HG02678 (cell line): ENCODE measurements at regions not wholly inside any gene's neighbourhood (a gene's known extent, or its start where the extent isn't known, plus 50 kb on each side); places are given as distances from the start of the nearest gene placed in this dataset.
"Not testable (repeated sequence)": the region's sequence is repeated elsewhere in the genome, so short reads cannot be mapped to it uniquely, and the experiment has no call there.

Source experiments
- ATAC-seq: cut with Tn5 transposase; IDR thresholded peaks from one replicate; pipeline ENCODE4 v1.9.1; 2021; ENCODE audit warnings: mild to moderate bottlenecking, moderate library complexity; ENCODE audit not compliant: unreplicated experiment

DNA sequence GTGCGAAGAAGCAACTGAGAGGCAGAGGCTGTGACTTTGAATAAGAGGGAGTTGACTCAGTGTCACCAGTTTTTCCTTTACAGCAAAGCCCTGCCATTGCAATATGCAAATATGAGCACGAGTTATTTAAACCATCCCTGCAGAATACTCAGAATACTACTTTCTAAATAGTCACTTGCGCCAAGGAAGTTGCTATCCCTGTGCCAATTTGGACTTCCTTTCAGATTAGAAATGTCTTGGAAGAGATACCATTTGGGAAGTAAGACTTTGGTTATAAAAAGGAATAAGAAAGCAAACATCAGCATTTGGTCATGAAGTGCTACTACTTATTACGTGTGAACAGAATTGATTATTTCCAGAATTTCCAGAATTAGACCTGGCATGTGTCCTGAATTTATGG lies 151.8 kb upstream of the MYT1L start:
- ATAC-seq, result no peak

DNA sequence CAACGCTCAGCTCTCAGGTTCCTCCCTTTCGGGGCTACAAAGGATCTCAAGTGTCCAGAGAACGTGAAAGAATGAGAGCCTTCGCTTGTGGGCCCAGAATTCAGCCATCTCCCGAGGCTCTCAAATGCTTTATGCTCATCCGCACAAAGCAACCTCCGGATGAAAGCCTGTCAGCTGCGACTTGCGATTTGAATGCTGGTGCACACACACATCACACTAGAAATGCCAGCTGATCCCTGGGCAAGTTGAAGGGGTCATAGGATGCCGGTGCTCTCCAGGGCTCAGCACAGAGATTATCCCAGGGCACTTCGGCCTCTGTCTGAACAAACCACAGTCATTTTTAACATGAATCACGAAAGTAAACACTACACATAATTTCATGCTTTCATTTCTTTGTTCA lies 141.8 kb upstream of the MYT1L start:
- ATAC-seq, result no peak

DNA sequence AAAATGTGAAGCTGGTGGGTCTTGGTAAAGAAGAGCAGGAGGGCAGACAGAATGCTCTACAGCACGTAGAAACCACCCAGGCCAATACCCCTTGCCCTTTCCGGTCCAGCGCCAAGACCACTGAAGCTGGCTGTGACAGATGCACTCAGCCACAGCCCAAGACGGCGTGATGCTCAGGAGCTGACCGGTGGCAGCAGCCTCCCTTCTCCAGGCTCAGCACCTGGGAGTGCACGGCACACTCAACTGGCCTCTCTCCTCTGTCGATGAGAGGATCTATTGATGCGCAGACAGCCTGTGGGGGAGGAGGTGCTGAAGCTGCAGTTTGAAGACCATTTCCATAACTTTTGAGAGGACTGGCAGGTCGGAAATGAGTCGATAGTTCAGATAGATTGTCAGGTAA lies 141.0 kb upstream of the MYT1L start:
- no peak for ATAC-seq

DNA sequence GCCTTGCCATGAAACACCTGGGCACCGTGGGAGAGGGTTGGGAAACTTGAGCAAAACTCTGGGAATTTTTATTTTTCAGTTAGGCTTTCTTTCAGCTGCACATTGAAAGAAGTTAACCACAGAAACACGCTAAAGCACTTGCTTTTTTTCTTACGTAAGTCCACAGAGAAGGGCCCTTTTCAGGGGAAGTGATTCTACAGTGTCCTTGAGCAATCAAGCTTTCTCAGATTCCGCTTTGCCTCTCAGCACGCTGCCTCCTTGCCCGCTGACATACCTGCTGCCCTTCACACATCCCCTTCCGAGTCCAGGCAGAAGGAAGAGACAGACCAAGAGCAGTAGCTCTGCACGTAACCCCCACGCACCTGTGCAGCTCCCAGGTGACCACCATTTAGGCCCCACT lies 135.5 kb upstream of the MYT1L start:
- ATAC-seq, result no peak

DNA sequence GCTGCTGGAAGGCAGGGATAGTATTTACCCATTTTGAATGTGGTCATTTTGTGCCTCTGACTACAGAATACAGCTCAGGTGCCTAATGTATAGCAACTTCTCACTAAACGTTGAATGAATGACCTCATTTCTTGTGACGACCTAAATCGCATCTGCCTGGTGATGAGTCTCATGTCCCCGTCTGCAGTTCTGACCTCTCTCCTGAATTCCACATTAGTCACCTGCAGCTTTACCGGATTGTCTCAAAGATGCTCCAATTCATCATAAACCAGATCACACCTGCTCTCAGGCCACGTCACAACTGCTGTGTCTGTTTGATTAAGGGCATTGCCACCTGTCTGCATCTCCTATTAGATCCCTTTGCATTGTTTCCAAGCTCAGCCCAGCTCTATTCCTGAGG lies 133.6 kb upstream of the MYT1L start:
- ATAC-seq, result no peak

DNA sequence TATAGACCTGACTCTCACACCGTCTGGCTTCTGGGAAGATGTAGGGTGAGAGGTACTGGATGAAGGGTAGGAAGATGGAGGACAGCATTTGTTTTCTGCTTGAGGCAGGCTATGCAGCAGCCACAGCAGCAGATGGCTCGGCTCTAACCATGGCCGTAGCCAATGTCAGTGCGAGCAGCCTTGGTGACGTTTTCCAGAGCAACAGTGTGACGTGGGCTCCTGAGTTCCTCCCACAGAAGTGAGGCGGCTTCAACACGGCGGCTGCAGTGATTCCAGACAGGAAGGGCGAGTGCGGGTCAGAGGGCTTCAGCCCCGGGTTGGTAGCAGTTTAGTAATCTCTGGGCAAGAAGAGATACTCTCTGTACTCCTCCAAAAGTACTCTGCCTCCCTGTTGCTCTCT lies 133.0 kb upstream of the MYT1L start:
- no peak for ATAC-seq

DNA sequence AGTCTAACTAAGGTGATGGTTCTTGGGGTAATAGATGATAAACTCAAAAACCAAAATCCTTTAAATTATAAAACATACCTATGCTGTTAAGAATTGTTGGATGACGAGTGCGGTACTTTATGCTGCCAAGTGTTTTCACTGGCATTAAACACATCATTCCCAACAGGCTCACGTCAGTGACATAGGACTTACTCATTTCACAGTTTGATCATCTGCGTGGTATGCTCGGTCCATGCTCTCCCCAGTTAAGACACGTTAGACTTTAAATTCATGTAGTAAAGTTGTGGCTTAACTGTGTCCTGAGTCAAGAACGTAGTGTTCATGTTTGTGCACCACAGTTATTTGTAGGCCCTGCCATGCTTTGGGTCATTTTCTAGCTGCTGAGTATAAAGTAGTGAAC lies 125.6 kb upstream of the MYT1L start:
- ATAC-seq, result no peak

DNA sequence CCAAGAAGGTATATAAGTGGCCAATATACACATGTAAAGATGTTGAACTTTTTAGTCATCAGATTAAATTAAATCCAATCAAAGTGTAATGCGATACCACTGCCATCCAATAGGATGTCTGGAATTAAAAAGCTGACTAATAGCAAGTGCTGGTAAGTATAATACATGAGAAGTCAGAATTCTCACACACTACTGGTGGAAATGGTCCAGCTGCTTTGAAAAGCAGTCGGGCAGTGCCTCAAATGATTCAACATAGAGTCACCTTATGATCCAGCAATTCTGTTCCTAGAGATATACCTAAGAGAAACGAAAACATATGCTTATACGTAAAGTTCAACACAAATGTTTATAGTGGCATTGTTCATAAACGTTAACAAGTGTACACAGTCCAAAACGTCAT lies 124.1 kb upstream of the MYT1L start:
- no peak for ATAC-seq

DNA sequence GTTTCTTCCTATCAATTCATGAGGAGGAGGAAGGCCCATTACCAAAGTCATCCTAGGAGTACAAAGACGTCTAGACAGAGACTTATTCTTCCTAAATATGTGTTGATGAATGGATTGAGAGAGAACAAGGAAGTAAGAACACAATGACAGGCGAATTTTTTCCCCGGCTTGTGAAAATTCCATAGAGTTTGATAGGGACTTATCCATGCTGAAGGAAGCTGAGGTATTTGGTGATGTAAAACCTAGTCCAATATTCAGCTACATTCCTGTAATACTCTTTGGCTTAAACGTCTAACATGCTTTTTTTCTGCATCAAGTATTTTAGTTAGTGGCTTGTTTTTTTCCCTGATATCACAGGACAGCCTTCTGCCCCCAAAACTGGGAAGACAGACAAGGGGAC lies 121.9 kb upstream of the MYT1L start:
- no peak for ATAC-seq

DNA sequence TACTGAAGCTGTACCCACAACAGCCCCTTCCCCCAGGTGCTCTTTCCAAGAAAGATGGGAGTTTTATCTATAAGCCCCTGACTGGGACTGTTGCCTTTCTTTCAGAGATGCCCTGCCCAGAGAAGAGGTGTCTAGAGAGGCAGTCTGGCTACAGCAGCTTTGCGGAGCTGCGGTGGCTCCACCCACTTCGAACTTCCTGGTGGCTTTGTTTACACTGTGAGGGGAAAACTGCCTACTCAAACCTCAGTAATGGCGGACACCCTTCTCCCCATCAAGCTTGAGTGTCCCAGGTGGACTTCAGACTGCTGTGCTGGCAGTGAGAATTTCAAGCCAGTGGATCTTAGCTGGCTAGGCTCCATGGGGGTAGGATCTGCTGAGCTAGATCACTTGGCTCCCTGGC lies 120.2 kb upstream of the MYT1L start:
- ATAC-seq, result not testable (repeated sequence)

DNA sequence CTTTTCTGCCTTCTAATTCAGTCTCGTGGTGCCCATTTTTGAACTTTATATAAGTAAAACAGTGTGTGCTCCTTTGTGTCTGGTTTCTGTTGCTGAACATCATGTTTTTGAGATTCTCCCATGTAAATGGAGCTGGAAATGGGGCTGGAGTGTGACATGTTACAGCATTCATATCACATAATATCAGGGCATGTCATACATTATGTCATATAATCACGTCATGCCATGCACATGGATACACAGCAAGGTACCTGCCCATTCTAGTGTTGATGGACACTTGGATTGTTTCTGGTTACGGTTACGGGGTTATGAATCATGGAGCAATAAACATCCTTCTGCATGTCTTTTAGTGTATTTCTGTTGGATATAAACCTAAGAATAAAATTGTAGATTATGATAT lies 117.1 kb upstream of the MYT1L start:
- no peak for ATAC-seq

DNA sequence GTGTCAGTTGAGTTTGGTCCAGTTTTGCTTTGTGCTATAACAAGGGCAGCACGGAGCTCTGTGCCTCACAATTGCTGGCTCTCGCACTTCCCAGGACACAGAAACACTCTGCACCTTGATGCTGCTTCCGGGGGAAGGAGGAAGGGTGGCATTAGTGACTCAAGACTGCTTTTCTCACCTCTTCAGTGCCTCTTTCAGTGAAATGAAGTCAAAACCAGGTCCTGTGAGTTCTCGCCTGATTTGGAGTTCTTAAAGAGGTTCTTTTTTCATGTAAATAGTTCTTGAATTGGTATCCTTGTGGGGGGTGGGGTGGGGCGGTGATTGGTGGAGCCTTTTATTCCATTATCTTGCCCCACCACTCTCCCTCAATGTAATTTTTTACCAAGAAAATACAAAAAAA lies 91.5 kb upstream of the MYT1L start:
- ATAC-seq, result no peak

DNA sequence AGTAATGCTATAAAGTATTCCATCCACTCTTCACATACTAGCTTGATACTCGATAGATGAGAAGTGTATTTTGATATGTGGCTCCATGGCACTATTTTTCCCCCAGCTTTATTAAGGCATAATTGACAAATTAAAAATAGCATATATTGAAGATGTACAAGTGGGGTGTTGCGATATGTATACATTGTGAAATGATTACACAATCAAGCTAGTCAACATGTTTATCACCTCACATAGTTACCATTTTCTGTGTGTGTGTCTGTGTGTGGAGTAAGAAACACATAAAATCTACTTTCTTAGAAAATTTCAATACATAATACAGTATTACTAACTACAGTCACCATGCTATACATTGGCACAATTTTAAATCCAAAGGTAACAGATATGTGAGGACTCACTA lies 82.5 kb upstream of the MYT1L start:
- no peak for ATAC-seq

DNA sequence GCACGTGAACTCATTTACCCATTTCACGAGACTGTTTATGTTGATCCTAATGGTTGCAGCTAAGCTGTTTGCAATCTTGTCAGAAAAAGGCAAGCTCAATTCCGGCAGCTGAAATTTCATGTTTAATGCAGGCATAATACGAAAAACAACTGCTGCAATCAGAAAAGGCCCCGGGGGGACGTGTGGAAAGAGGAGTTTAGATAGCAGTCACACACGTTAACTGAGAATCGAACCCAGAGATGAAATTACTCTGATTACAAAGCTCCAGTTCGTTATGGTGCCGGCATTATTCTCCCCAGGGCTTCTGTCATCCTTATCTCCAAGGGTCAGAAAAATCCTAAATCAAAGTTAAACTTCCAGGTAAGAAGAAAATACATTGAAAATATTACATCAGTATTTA lies 79.9 kb upstream of the MYT1L start:
- no peak for ATAC-seq

DNA sequence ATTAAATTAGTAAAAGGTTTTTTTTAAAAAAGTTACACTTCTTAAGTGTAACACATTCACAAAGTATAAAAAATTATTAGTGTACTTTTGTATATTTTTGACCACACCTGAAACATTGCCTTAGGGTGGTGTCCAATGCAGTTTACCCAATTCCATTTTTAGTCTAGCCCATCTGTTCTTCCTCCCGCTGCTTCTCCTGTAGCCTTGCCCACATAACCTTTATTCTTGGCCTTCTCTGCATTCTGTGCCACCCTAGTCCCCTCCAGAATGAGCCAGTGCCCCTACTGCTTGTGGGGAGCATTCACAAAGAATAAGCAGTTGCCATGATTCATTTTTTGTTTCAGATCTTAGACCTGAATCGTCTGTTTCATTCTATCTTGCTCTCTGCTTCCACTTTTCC lies 78.4 kb upstream of the MYT1L start:
- no peak for ATAC-seq

DNA sequence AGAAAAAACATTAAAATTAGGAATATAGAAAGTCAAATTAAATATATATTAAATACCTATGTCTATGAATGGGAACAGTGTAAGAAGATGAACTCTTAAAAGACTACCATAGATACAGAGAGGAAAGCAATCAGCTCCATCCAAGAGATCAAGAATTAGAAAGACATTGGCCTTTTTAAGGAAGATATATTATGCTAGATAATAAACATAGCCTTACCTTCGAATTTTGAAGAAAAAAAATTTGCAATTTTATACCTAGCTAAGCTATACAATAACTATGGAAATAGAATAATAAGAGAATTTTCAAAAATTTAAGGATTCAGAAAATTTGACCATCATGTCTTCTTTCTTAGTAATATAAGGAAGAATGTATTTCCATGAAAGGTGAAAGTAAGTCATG lies 74.7 kb upstream of the MYT1L start:
- no peak for ATAC-seq

DNA sequence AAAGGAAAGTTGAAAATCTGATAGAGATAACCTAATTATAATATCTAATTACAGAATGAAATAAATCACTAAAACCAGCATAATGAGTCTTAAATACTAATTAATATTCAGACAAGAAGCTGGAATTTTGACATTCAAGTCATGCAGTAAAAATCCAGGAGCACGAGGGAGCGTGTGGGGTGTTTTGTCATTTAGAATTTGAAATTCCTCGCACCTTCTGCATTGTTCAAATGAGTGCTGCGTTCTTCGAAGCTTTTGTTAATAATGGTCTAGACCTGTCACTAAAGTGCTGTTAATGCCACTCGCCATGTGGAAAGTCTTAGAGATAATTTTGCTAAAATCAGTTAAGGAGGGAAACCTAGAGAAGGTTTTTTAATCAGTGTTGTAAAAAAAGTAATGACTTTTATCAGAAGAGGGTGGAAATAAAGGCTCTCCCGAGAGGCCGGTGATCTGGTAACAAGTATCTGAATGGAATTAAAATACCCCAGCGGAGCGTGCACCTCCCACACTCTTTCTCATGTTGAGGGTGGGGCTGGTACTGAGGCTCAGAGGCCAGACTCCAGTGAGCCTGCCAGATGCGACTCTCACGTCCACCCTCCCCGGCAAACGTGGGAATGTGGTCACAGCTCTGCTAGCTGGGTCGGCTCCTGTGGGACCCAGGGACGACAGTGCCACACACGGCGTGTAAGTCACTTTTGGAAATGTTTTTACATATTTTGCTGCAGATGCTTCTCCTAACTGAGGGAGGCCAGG lies 69.4 kb upstream of the MYT1L start:
- no peak for ATAC-seq

DNA sequence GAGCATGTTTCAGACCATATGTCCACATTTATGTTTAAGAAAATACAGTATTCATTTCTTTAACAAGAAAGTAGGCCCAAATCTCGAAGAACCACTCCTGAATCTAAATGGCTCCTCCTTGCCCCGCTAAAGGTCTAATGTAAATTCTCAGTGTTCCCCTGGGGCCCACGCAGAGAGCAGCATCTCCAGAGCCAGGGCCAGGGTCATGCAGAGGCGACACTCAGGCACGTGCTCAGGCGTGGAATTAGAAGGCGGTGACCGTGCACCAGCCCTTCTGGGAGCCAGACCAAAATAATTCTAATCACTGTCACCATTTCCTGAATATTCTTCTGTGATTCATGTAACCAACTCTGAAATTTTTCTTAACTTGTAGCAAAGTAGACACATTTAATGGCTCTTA lies 68.3 kb upstream of the MYT1L start:
- ATAC-seq, result no peak

DNA sequence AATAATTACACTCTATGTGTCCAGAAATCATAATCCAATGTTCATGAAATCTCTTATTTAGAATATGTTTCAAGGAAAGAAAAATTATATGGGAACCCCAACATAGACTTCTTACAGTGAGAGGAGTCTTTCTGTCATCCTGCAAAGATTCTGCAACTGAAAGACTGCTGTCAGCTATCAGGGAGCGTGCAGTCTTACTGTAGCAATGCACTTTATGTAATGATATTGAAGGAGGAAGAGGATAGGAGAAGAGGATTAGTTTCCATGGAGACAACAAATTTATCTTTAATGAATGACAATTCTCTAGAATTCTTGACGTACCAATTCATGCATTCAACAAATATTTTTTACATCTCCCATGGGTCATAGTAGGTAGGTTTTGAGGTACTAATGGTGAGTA lies 61.3 kb upstream of the MYT1L start:
- ATAC-seq, result no peak

DNA sequence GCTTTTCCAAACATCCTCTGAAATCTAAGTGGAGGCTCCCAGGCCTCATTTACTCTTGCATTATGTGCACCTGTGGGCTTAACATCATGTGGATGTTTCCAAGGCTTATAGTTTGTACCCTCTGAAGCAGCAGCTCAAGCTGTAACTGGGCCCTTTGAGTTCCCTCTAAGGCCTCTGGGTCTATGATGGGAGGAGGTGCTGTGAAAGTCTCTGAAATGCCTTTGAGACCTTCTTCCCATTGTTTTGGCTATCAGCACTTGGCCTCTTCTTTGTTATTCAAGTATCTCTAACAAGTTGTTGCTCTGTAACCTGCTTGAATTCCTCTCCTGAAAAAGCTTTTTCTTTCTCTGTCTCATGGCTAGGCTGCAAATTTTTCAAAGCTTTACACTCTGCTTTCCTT lies 58.1 kb upstream of the MYT1L start:
- ATAC-seq, result no peak
